WTC11 (cell line): ENCODE measurements at regions not wholly inside any gene's neighbourhood (a gene's known extent, or its start where the extent isn't known, plus 50 kb on each side); places are given as distances from the start of the nearest gene placed in this dataset.

Source experiments
- ATAC-seq: fragments of 200-7000 bp; cut with Tn5 transposase; 2 replicates; pipeline ENCODE4 v1.10.0; 2021; ENCODE audit warnings: mild to moderate bottlenecking, moderate library complexity
- CTCF ChIA-PET: fragments of 300-600 bp; sonication (Branson Sonifier 250); formaldehyde crosslinking; loops from one replicate; lab custom pipeline; 2021; ENCODE audit warnings: antibody characterized with exemption; lab: Charles Lee
- POLR2A ChIA-PET: fragments of 350-600 bp; sonication (Branson Sonifier 250); formaldehyde crosslinking; loops from one replicate; lab custom pipeline; 2021; ENCODE audit warnings: antibody characterized with exemption; lab: Charles Lee
- DNase-seq: peaks from one replicate; pipeline ENCODE4 v3.0.0; 2021; ENCODE audit warnings: low spot score
- H3K27ac Mint-ChIP-seq: 2 replicates; pipeline ENCODE4 v1.8.0; 2021; ENCODE audit warnings: mixed read lengths
- H3K27me3 Mint-ChIP-seq: 2 replicates; pipeline ENCODE4 v1.8.0; 2021; ENCODE audit warnings: low read depth, mild to moderate bottlenecking, moderate library complexity, mixed read lengths
- H3K36me3 Mint-ChIP-seq: 2 replicates; pipeline ENCODE4 v1.8.0; 2021; ENCODE audit warnings: mixed read lengths
- H3K4me1 Mint-ChIP-seq: 2 replicates; pipeline ENCODE4 v1.8.0; 2022; ENCODE audit warnings: mixed read lengths
- H3K4me3 Mint-ChIP-seq: 2 replicates; pipeline ENCODE4 v1.8.0; 2021; ENCODE audit warnings: mild to moderate bottlenecking, moderate library complexity, mixed read lengths
- H3K9me3 Mint-ChIP-seq: 2 replicates; pipeline ENCODE4 v1.8.0; 2021; ENCODE audit warnings: mixed read lengths
- CREB1 ChIP-seq: sonication (generic); formaldehyde crosslinking; IDR thresholded peaks from 2 replicates; pipeline ENCODE4 v1.8.0; 2023; ENCODE audit warnings: mild to moderate bottlenecking, missing genetic modification reagents
- CREM ChIP-seq: sonication (generic); formaldehyde crosslinking; IDR thresholded peaks from 2 replicates; pipeline ENCODE4 v1.8.1; 2022; ENCODE audit warnings: mild to moderate bottlenecking, missing genetic modification reagents, moderate library complexity
- ELF4 ChIP-seq: sonication (generic); formaldehyde crosslinking; IDR thresholded peaks from 2 replicates; pipeline ENCODE4 v1.8.1; 2022; ENCODE audit warnings: low read depth, mild to moderate bottlenecking, moderate library complexity, missing genetic modification reagents
- EMX1 ChIP-seq: fragments of 250-450 bp; sonication (Bioruptor Pico); IDR thresholded peaks from 2 replicates; pipeline ENCODE4 v1.8.0; 2021; ENCODE audit warnings: mild to moderate bottlenecking
- GTF2I ChIP-seq: fragments of 250-450 bp; sonication (Bioruptor Pico); conservative IDR thresholded peaks from 2 replicates; pipeline ENCODE4 v1.4.0; 2021; ENCODE audit warnings: mild to moderate bottlenecking
- JUN ChIP-seq: sonication (generic); formaldehyde crosslinking; IDR thresholded peaks from 2 replicates; pipeline ENCODE4 v1.8.0; 2023; ENCODE audit warnings: mild to moderate bottlenecking, missing genetic modification reagents
- MXD4 ChIP-seq: fragments of 250-450 bp; sonication (Bioruptor Pico); IDR thresholded peaks from 2 replicates; pipeline ENCODE4 v1.8.0; 2021; ENCODE audit warnings: mild to moderate bottlenecking, moderate library complexity, borderline replicate concordance
- TP53 ChIP-seq: sonication (generic); formaldehyde crosslinking; IDR thresholded peaks from 2 replicates; pipeline ENCODE4 v1.8.1; 2023; ENCODE audit warnings: mild to moderate bottlenecking, missing genetic modification reagents
- ZNF121 ChIP-seq: sonication (generic); formaldehyde crosslinking; IDR thresholded peaks from 2 replicates; pipeline ENCODE4 v1.8.0; 2023; ENCODE audit warnings: missing genetic modification reagents
- ZNF138 ChIP-seq: sonication (generic); formaldehyde crosslinking; conservative IDR thresholded peaks from 2 replicates; pipeline ENCODE4 v1.8.1; 2022; ENCODE audit warnings: mild to moderate bottlenecking, moderate library complexity, missing genetic modification reagents
- ZNF263 ChIP-seq: sonication (generic); formaldehyde crosslinking; IDR thresholded peaks from 2 replicates; pipeline ENCODE4 v1.8.1; 2022; ENCODE audit warnings: low read depth, mild to moderate bottlenecking, moderate library complexity, missing genetic modification reagents
- ZNF671 ChIP-seq: fragments of 250-450 bp; sonication (Bioruptor Pico); IDR thresholded peaks from 2 replicates; pipeline ENCODE4 v1.8.0; 2021; ENCODE audit warnings: mild to moderate bottlenecking
- TF ChIP-seq, protein P1 (sequence below): sonication (generic); formaldehyde crosslinking; IDR thresholded peaks from 2 replicates; pipeline ENCODE4 v1.8.1; 2022; ENCODE audit warnings: low read depth, missing genetic modification reagents, borderline replicate concordance
- TF ChIP-seq, protein P2 (sequence below): fragments of 250-450 bp; sonication (Bioruptor Pico); IDR thresholded peaks from 2 replicates; pipeline ENCODE4 v1.9.0; 2021; ENCODE audit warnings: mild to moderate bottlenecking, borderline replicate concordance
- TF ChIP-seq, protein P3 (sequence below): sonication (generic); formaldehyde crosslinking; IDR thresholded peaks from 2 replicates; pipeline ENCODE4 v1.8.1; 2022; ENCODE audit warnings: mild to moderate bottlenecking, missing genetic modification reagents, moderate library complexity, borderline replicate concordance
- TF ChIP-seq, protein P4 (sequence below): sonication (generic); formaldehyde crosslinking; IDR thresholded peaks from 2 replicates; pipeline ENCODE4 v1.8.1; 2023; ENCODE audit warnings: mild to moderate bottlenecking, missing genetic modification reagents
- TF ChIP-seq, protein P5 (sequence below): sonication (generic); formaldehyde crosslinking; IDR thresholded peaks from 2 replicates; pipeline ENCODE4 v1.8.0; 2023; ENCODE audit warnings: missing genetic modification reagents, mild to moderate bottlenecking, borderline replicate concordance
- TF ChIP-seq, protein P6 (sequence below): fragments of 250-450 bp; sonication (Bioruptor Pico); IDR thresholded peaks from 2 replicates; pipeline ENCODE4 v1.9.0; 2021; ENCODE audit warnings: moderate library complexity, mild to moderate bottlenecking, inconsistent platforms, borderline replicate concordance

DNA sequence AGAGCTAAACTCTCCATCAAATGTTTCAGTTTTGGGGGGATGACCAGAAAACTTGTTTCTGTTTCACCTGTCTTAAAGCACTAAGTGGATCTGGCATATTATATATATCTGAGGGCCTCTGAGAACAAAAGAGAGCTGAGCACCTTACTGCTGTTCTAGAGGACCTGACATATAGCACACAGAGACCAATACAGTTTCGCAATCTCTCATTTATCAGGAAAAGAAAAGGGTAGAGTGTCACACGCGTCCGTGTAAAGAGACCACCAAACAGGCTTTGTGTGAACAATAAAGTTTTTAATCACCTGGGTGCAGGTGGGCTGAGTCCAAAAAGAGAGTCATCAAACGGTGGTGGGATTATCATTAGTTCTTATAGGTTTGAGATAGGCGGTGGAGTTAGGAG lies 434.5 kb upstream of the KCND2 start:
- ATAC-seq (no peak), DNase-seq (no peak)
- TF ChIP-seq, protein P1, sequence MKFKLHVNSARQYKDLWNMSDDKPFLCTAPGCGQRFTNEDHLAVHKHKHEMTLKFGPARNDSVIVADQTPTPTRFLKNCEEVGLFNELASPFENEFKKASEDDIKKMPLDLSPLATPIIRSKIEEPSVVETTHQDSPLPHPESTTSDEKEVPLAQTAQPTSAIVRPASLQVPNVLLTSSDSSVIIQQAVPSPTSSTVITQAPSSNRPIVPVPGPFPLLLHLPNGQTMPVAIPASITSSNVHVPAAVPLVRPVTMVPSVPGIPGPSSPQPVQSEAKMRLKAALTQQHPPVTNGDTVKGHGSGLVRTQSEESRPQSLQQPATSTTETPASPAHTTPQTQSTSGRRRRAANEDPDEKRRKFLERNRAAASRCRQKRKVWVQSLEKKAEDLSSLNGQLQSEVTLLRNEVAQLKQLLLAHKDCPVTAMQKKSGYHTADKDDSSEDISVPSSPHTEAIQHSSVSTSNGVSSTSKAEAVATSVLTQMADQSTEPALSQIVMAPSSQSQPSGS (CRISPR knock-in tag), result no peak
- Mint-ChIP-seq H3K4me3 (no peak overlapping the region), H3K9me3 (peaks cover 35% of the 10 kb centered on the region), H3K36me3 (peaks cover 19% of the 10 kb centered on the region), H3K4me1 (peaks cover 22% of the 10 kb centered on the region), H3K27me3 (no peaks in the 10 kb centered on the region), H3K27ac (no peak overlapping the region; the same call in 1 of the 2 replicates)
- ChIA-PET CTCF (no interaction called here), POLR2A (no interaction called here)

DNA sequence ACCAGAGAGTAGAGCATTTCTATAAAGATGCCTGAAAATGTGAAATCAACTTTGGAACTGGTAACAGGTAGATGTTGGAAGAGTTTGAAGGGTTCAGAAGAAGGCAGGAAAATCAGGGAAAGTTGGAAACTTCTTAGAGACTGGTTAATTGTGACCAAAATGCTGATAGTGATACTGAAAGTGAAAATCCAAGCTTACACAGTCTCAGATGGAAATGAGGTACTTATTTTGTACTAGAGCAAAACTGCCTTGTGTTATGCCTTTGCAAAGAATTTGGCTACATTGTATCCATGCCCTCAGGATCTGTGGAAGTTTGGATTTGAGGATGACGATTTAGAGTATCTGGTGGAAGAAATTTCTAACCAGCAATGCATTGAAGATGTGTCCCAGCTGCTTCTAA lies 430.6 kb upstream of the KCND2 start:
- Mint-ChIP-seq H3K9me3 (peaks cover 48% of the 10 kb centered on the region), H3K4me1 (peaks cover 17% of the 10 kb centered on the region), H3K27ac (no peak overlapping the region), H3K4me3 (no peak overlapping the region), H3K27me3 (no peaks in the 10 kb centered on the region), H3K36me3 (peaks cover 19% of the 10 kb centered on the region)
- TF ChIP-seq, protein P2, sequence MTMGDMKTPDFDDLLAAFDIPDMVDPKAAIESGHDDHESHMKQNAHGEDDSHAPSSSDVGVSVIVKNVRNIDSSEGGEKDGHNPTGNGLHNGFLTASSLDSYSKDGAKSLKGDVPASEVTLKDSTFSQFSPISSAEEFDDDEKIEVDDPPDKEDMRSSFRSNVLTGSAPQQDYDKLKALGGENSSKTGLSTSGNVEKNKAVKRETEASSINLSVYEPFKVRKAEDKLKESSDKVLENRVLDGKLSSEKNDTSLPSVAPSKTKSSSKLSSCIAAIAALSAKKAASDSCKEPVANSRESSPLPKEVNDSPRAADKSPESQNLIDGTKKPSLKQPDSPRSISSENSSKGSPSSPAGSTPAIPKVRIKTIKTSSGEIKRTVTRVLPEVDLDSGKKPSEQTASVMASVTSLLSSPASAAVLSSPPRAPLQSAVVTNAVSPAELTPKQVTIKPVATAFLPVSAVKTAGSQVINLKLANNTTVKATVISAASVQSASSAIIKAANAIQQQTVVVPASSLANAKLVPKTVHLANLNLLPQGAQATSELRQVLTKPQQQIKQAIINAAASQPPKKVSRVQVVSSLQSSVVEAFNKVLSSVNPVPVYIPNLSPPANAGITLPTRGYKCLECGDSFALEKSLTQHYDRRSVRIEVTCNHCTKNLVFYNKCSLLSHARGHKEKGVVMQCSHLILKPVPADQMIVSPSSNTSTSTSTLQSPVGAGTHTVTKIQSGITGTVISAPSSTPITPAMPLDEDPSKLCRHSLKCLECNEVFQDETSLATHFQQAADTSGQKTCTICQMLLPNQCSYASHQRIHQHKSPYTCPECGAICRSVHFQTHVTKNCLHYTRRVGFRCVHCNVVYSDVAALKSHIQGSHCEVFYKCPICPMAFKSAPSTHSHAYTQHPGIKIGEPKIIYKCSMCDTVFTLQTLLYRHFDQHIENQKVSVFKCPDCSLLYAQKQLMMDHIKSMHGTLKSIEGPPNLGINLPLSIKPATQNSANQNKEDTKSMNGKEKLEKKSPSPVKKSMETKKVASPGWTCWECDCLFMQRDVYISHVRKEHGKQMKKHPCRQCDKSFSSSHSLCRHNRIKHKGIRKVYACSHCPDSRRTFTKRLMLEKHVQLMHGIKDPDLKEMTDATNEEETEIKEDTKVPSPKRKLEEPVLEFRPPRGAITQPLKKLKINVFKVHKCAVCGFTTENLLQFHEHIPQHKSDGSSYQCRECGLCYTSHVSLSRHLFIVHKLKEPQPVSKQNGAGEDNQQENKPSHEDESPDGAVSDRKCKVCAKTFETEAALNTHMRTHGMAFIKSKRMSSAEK (CRISPR knock-in tag), result no peak
- TF ChIP-seq ZNF263 (CRISPR knock-in tag) (no peak), ZNF121 (CRISPR knock-in tag) (no peak), JUN (no peak), ZNF138 (CRISPR knock-in tag) (no peak), EMX1 (CRISPR knock-in tag) (no peak), ELF4 (CRISPR knock-in tag) (no peak), CREM (CRISPR knock-in tag) (no peak), GTF2I (CRISPR knock-in tag) (no peak), TP53 (CRISPR knock-in tag) (no peak), ZNF671 (no peak), MXD4 (CRISPR knock-in tag) (no peak), CREB1 (CRISPR knock-in tag) (no peak)
- TF ChIP-seq, protein P3, sequence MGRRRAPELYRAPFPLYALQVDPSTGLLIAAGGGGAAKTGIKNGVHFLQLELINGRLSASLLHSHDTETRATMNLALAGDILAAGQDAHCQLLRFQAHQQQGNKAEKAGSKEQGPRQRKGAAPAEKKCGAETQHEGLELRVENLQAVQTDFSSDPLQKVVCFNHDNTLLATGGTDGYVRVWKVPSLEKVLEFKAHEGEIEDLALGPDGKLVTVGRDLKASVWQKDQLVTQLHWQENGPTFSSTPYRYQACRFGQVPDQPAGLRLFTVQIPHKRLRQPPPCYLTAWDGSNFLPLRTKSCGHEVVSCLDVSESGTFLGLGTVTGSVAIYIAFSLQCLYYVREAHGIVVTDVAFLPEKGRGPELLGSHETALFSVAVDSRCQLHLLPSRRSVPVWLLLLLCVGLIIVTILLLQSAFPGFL, result no peak
- TF ChIP-seq, protein P4, sequence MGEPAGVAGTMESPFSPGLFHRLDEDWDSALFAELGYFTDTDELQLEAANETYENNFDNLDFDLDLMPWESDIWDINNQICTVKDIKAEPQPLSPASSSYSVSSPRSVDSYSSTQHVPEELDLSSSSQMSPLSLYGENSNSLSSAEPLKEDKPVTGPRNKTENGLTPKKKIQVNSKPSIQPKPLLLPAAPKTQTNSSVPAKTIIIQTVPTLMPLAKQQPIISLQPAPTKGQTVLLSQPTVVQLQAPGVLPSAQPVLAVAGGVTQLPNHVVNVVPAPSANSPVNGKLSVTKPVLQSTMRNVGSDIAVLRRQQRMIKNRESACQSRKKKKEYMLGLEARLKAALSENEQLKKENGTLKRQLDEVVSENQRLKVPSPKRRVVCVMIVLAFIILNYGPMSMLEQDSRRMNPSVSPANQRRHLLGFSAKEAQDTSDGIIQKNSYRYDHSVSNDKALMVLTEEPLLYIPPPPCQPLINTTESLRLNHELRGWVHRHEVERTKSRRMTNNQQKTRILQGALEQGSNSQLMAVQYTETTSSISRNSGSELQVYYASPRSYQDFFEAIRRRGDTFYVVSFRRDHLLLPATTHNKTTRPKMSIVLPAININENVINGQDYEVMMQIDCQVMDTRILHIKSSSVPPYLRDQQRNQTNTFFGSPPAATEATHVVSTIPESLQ (CRISPR knock-in tag), result no peak
- TF ChIP-seq, protein P5, sequence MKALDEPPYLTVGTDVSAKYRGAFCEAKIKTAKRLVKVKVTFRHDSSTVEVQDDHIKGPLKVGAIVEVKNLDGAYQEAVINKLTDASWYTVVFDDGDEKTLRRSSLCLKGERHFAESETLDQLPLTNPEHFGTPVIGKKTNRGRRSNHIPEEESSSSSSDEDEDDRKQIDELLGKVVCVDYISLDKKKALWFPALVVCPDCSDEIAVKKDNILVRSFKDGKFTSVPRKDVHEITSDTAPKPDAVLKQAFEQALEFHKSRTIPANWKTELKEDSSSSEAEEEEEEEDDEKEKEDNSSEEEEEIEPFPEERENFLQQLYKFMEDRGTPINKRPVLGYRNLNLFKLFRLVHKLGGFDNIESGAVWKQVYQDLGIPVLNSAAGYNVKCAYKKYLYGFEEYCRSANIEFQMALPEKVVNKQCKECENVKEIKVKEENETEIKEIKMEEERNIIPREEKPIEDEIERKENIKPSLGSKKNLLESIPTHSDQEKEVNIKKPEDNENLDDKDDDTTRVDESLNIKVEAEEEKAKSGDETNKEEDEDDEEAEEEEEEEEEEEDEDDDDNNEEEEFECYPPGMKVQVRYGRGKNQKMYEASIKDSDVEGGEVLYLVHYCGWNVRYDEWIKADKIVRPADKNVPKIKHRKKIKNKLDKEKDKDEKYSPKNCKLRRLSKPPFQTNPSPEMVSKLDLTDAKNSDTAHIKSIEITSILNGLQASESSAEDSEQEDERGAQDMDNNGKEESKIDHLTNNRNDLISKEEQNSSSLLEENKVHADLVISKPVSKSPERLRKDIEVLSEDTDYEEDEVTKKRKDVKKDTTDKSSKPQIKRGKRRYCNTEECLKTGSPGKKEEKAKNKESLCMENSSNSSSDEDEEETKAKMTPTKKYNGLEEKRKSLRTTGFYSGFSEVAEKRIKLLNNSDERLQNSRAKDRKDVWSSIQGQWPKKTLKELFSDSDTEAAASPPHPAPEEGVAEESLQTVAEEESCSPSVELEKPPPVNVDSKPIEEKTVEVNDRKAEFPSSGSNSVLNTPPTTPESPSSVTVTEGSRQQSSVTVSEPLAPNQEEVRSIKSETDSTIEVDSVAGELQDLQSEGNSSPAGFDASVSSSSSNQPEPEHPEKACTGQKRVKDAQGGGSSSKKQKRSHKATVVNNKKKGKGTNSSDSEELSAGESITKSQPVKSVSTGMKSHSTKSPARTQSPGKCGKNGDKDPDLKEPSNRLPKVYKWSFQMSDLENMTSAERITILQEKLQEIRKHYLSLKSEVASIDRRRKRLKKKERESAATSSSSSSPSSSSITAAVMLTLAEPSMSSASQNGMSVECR (CRISPR knock-in tag), result no peak
- TF ChIP-seq, protein P6, sequence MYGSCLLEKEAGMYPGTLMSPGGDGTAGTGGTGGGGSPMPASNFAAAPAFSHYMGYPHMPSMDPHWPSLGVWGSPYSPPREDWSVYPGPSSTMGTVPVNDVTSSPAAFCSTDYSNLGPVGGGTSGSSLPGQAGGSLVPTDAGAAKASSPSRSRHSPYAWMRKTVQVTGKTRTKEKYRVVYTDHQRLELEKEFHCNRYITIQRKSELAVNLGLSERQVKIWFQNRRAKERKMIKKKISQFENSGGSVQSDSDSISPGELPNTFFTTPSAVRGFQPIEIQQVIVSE (CRISPR knock-in tag), result no peak
- ChIA-PET POLR2A (no interaction called here), CTCF (no interaction called here)
- DNase-seq (no peak), ATAC-seq (no peak; the same call in 1 of the 2 replicates)
